ENCODE measurements at regions not wholly inside any gene's neighbourhood (a gene's known extent, or its start where the extent isn't known, plus 50 kb on each side); places are given as distances from the start of the nearest gene placed in this dataset.

DNA sequence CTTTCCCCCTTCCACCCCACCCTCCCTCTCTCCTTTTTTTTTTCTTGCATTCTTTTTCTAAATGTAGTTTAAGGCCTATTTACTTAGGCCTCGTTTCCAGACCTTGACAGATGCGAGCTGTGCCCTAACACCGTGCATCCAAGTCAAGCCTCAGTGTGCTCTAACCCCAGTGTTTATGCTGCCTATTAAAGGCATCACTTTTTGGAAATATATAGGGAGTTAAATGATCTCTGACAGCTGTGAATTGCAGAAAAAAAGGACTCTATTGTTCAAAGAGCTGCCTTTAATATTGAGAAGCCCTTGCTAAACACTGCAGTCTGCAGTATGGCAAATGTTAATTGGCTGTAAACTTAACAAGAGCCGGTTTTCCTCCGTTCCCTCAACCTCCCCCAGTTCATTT, 270.4 kb upstream of the TUT7 start:
- Histone ChIP-seq H3K79me1 (ENCODE audit: low read depth in 1 of 2, low read length in 2 of 2) (no peaks in the 10 kb centered on the region), H3K4ac (ENCODE audit: low read depth, low read length) (peak overlapping the region; percentile 27; the same call in 1 of the 2 replicates), H3K23ac (ENCODE audit: low read depth, low read length) (peak overlapping the region; percentile 56; the same call in 1 of the 2 replicates), H2BK5ac (ENCODE audit: low read depth, low read length, poor library complexity, severe bottlenecking) (no peak overlapping the region), H2BK120ac (ENCODE audit: low read depth, low read length) (no peak overlapping the region), H3K18ac (ENCODE audit: low read depth, low read length) (no peak overlapping the region), H2AK9ac (replicated peaks; ENCODE audit: low read depth, low read length, poor library complexity) (no peak overlapping the region), H3K9me1 (ENCODE audit: insufficient read depth, low read length) (no peaks in the 10 kb centered on the region), H3K4me3 (ENCODE audit: insufficient read depth, low read depth, low read length) (no peak overlapping the region), H2BK15ac (ENCODE audit: low read depth, low read length) (no peak overlapping the region), H2AFZ (replicated peaks; ENCODE audit: low read length, poor library complexity) (no peak overlapping the region), H4K8ac (ENCODE audit: low read depth in 2 of 2, low read length in 2 of 2) (peak overlapping the region; percentile 24 to 57; a peak in 1 of 4 replicates), H4K91ac (ENCODE audit: insufficient read depth, low read depth, low read length) (no peak overlapping the region), H3K36me3 (ENCODE audit: control insufficient read depth, insufficient read depth, low read length) (no peaks in the 10 kb centered on the region), H3K4me2 (ENCODE audit: low read depth, low read length) (no peak overlapping the region), H3K14ac (replicated peaks; ENCODE audit: low read depth, low read length) (peak overlapping the region; percentile 52; the same call in 1 of the 2 replicates), H4K20me1 (ENCODE audit: insufficient read depth, low read length) (no peaks in the 10 kb centered on the region), H3K9ac (ENCODE audit: low read depth, low read length) (no peak overlapping the region), H3K4me1 (ENCODE audit: control insufficient read depth, insufficient read depth, low read length) (no peaks in the 10 kb centered on the region), H3K27ac (ENCODE audit: insufficient read depth, low read length) (peak overlapping the region; percentile 74; the same call in 1 of the 2 replicates), H2BK20ac (ENCODE audit: low read depth, low read length) (peak overlapping the region; percentile 34; the same call in 1 of the 2 replicates), H4K5ac (ENCODE audit: low read depth, low read length) (no peak overlapping the region; the same call in 1 of the 2 replicates), H3K27me3 (ENCODE audit: control insufficient read depth, insufficient read depth, low read length) (no peaks in the 10 kb centered on the region), H2AK5ac (ENCODE audit: low read depth, low read length) (no peak overlapping the region), H3K56ac (ENCODE audit: extremely low read depth, insufficient read depth, low read length) (no peak overlapping the region), H3K9me3 (ENCODE audit: control insufficient read depth, insufficient read depth, low read length) (no peaks in the 10 kb centered on the region)
- TF ChIP-seq, protein P1, sequence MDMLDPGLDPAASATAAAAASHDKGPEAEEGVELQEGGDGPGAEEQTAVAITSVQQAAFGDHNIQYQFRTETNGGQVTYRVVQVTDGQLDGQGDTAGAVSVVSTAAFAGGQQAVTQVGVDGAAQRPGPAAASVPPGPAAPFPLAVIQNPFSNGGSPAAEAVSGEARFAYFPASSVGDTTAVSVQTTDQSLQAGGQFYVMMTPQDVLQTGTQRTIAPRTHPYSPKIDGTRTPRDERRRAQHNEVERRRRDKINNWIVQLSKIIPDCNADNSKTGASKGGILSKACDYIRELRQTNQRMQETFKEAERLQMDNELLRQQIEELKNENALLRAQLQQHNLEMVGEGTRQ (IDR thresholded peaks at IDR 0.05; ENCODE audit: low read depth, low read length) = no peak
- TF ChIP-seq RAD21 (IDR thresholded peaks at IDR 0.05; ENCODE audit: low read length) = no peak
- no peak for TF ChIP-seq MAZ (IDR thresholded peaks at IDR 0.05; ENCODE audit: borderline replicate concordance, low read depth, low read length)
- TF ChIP-seq RFX5 (IDR thresholded peaks at IDR 0.05; ENCODE audit: low read depth, low read length) = no peak
- TF ChIP-seq MAFK (IDR thresholded peaks at IDR 0.05; ENCODE audit: low read depth, low read length) = no peak
- no peak for TF ChIP-seq MXI1 (IDR thresholded peaks at IDR 0.05; ENCODE audit: borderline replicate concordance, low read depth, low read length)
- TF ChIP-seq, protein P2, sequence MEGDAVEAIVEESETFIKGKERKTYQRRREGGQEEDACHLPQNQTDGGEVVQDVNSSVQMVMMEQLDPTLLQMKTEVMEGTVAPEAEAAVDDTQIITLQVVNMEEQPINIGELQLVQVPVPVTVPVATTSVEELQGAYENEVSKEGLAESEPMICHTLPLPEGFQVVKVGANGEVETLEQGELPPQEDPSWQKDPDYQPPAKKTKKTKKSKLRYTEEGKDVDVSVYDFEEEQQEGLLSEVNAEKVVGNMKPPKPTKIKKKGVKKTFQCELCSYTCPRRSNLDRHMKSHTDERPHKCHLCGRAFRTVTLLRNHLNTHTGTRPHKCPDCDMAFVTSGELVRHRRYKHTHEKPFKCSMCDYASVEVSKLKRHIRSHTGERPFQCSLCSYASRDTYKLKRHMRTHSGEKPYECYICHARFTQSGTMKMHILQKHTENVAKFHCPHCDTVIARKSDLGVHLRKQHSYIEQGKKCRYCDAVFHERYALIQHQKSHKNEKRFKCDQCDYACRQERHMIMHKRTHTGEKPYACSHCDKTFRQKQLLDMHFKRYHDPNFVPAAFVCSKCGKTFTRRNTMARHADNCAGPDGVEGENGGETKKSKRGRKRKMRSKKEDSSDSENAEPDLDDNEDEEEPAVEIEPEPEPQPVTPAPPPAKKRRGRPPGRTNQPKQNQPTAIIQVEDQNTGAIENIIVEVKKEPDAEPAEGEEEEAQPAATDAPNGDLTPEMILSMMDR (conservative IDR thresholded peaks at IDR 0.05; ENCODE audit: low read depth, low read length) = no peak
- no peak for TF ChIP-seq BHLHE40 (IDR thresholded peaks at IDR 0.05; ENCODE audit: low read depth, low read length)
- no peak for TF ChIP-seq CHD1 (IDR thresholded peaks at IDR 0.05; ENCODE audit: low read depth, low read length)
- TF ChIP-seq NFE2L2 (IDR thresholded peaks at IDR 0.05; ENCODE audit: low read depth, low read length) = no peak
- no peak for TF ChIP-seq CEBPB (IDR thresholded peaks at IDR 0.05; ENCODE audit: low read depth, low read length)
- TF ChIP-seq, protein P3, sequence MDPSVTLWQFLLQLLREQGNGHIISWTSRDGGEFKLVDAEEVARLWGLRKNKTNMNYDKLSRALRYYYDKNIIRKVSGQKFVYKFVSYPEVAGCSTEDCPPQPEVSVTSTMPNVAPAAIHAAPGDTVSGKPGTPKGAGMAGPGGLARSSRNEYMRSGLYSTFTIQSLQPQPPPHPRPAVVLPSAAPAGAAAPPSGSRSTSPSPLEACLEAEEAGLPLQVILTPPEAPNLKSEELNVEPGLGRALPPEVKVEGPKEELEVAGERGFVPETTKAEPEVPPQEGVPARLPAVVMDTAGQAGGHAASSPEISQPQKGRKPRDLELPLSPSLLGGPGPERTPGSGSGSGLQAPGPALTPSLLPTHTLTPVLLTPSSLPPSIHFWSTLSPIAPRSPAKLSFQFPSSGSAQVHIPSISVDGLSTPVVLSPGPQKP (IDR thresholded peaks at IDR 0.05; ENCODE audit: borderline replicate concordance, low read depth, low read length) = no peak
- no peak for TF ChIP-seq RCOR1 (IDR thresholded peaks at IDR 0.05; ENCODE audit: insufficient replicate concordance, low read length)
- no peak for TF ChIP-seq SMC3 (IDR thresholded peaks at IDR 0.05; ENCODE audit: low read depth, low read length)
- no peak for TF ChIP-seq POLR2A (IDR thresholded peaks at IDR 0.05; ENCODE audit: low read depth, low read length)
- TF ChIP-seq FOS (IDR thresholded peaks at IDR 0.05; ENCODE audit: low read depth, low read length) = no peak
- POLR2A ChIA-PET (ENCODE audit: unreplicated experiment) = interaction anchor here (0.6 kb wide), 1 partner anchor 171 kb away, joined by 4 read pairs; no protein-coding TSS in a partner anchor
- CTCF ChIA-PET = interaction anchor here (0.9 to 1.8 kb wide), 3 partner anchors 9 to 97 kb away, joined by 4 to 7 read pairs (median 4); no protein-coding TSS in a partner anchor
- ATAC-seq (ENCODE audit: low read depth) (peak; percentile 37), DNase-seq (no peak)
- in situ Hi-C loops (cut with MboI; ENCODE audit: low sequenced_read_pairs) = loop anchor here (25.0 kb wide), 1 partner anchor 313 kb away; the partner anchor contains the start of gene GAS1
- intact Hi-C loops (cut with micrococcal nuclease) = no loop called here
- BruUV-seq (replicated peaks) = no TSS peak
- dilution Hi-C loops (cut with HindIII; ENCODE audit: low sequenced_read_pairs, unreplicated experiment) = no loop called here
- no CpG with 5 or more reads among the region's 5 CpGs for WGBS, 2 experiments (ENCODE audit: extremely low coverage in 2 of 2, insufficient read length in 1 of 2)
